Panc1 (cell line): ENCODE measurements at regions not wholly inside any gene's neighbourhood (a gene's known extent, or its start where the extent isn't known, plus 50 kb on each side); places are given as distances from the start of the nearest gene placed in this dataset.

ENCODE experiments used
- ATAC-seq: fragments of 200-7000 bp; cut with Tn5 transposase; 2 replicates; pipeline ENCODE4 v1.9.1; 2020; ENCODE audit warnings: mild to moderate bottlenecking, moderate library complexity
- BruUV-seq: library from RNA; stranded (reverse); fragments of 400-500 nt; replicated peaks from 2 replicates; lab custom pipeline; 2021; lab: Mats Ljungman, UMichigan
- CTCF ChIA-PET: fragments of 300-600 bp; sonication (Branson Sonifier 250); formaldehyde crosslinking; loops from one replicate; lab custom pipeline; 2022; ENCODE audit warnings: antibody characterized with exemption; lab: Charles Lee
- POLR2A ChIA-PET: fragments of 300-600 bp; sonication (Branson Sonifier 250); formaldehyde crosslinking; loops from one replicate; lab custom pipeline; 2022; ENCODE audit warnings: antibody characterized with exemption; lab: Charles Lee
- DNase-seq: peaks from one replicate; pipeline ENCODE4 v3.0.0-alpha.2; 2010; ENCODE audit warnings: low read depth, low spot score
- H3K27ac ChIP-seq: 2 replicates; pipeline ENCODE4 v1.5.1; 2011; ENCODE audit warnings: mild to moderate bottlenecking, low read length, inconsistent platforms
- H3K27me3 ChIP-seq: fragments of 200-500 bp; sonication (Bioruptor generic); 2 replicates; pipeline ENCODE4 v1.6.0; 2014; ENCODE audit warnings: low read length, inconsistent platforms; ENCODE audit not compliant: control insufficient read depth, insufficient read depth
- H3K36me3 ChIP-seq: fragments of 200-500 bp; sonication (Bioruptor generic); 2 replicates; pipeline ENCODE4 v1.5.1; 2014; ENCODE audit warnings: inconsistent platforms, mild to moderate bottlenecking, low read length, moderate library complexity; ENCODE audit not compliant: control insufficient read depth, insufficient read depth
- H3K4me1 ChIP-seq: 2 replicates; pipeline ENCODE4 v1.5.1; 2011; ENCODE audit warnings: inconsistent platforms, mild to moderate bottlenecking, low read length, moderate library complexity; ENCODE audit not compliant: control insufficient read depth, insufficient read depth
- H3K4me3 ChIP-seq, 2 experiments: 2 replicates each; pipeline ENCODE4 v1.5.1; 2011 to 2012; ENCODE audit warnings: low read depth in 2 of 2, low read length in 2 of 2, mild to moderate bottlenecking in 2 of 2, inconsistent platforms in 1 of 2, moderate library complexity in 1 of 2
- H3K9me3 ChIP-seq: fragments of 200-500 bp; sonication (Bioruptor generic); 2 replicates; pipeline ENCODE4 v1.5.1; 2014; ENCODE audit warnings: low read depth, mild to moderate bottlenecking, inconsistent platforms, low read length, moderate library complexity; ENCODE audit not compliant: control insufficient read depth, insufficient read depth
- CTCF ChIP-seq: fragments of 450-650 bp; IDR thresholded peaks from 2 replicates; pipeline ENCODE4 v1.5.1; 2017; ENCODE audit warnings: mild to moderate bottlenecking
- POLR2AphosphoS5 ChIP-seq: IDR thresholded peaks from 2 replicates; pipeline ENCODE4 v1.6.1; 2012; ENCODE audit warnings: mild to moderate bottlenecking, low read depth, low read length, moderate library complexity
- REST ChIP-seq, 2 experiments: IDR thresholded peaks; 2 replicates each; pipeline ENCODE4 v1.6.1; 2011 to 2012; ENCODE audit warnings: low read depth in 2 of 2, control low read depth in 1 of 2, low read length in 1 of 2, mild to moderate bottlenecking in 1 of 2, moderate library complexity in 1 of 2; ENCODE audit not compliant: insufficient read depth in 1 of 2
- SIN3A ChIP-seq: IDR thresholded peaks from 2 replicates; pipeline ENCODE4 v1.6.1; 2012; ENCODE audit warnings: low read depth, mild to moderate bottlenecking, low read length, moderate library complexity, borderline replicate concordance; ENCODE audit not compliant: insufficient read depth
- TCF7L2 ChIP-seq: IDR thresholded peaks from 2 replicates; pipeline ENCODE4 v1.6.1; 2011; ENCODE audit warnings: mild to moderate bottlenecking, low read depth, low read length, inconsistent platforms
- in situ Hi-C: cut with HindIII; loops from 2 replicates; pipeline ENCODE4 v1.10.0; 2016; ENCODE audit warnings: low sequenced_read_pairs, low pct_unique_long_range_greater_than_20kb
- intact Hi-C: fragments of 100-400 bp; cut with micrococcal nuclease; formaldehyde crosslinking; loops from one replicate; pipeline ENCODE4 v1.10.0; 2022; ENCODE audit not compliant: unreplicated experiment

- Histone ChIP-seq H3K36me3 (no peaks in the 10 kb centered on the region), H3K27ac (no peak overlapping the region), H3K9me3 (no peaks in the 10 kb centered on the region), H3K4me3 (no peak overlapping the region), H3K4me1 (no peaks in the 10 kb centered on the region), H3K27me3 (no peaks in the 10 kb centered on the region)
- CTCF ChIA-PET = no interaction called here
- POLR2A ChIA-PET = no interaction called here
- in situ Hi-C loops (no loop called here), intact Hi-C loops (no loop called here)
- DNase-seq (no peak), ATAC-seq (no peak)
- BruUV-seq = no TSS peak
- TF ChIP-seq CTCF (no peak), TCF7L2 (no peak), POLR2AphosphoS5 (no peak), SIN3A (no peak), REST (IDR thresholded peaks at IDR 0.05; ENCODE audit: insufficient read depth in 1 of 2, low read depth in 2 of 2, low read length in 1 of 2) (no peak)
These were observed 1333.9 kb upstream of the TENM3 start for GRCh38 chr4:180909279-180909678.

- Histone ChIP-seq H3K4me1 (no peaks in the 10 kb centered on the region), H3K27me3 (no peaks in the 10 kb centered on the region), H3K4me3 (no peak overlapping the region), H3K9me3 (no peaks in the 10 kb centered on the region), H3K36me3 (no peaks in the 10 kb centered on the region), H3K27ac (no peak overlapping the region)
- TF ChIP-seq TCF7L2 (no peak), CTCF (no peak), POLR2AphosphoS5 (no peak), SIN3A (no peak), REST (IDR thresholded peaks at IDR 0.05; ENCODE audit: insufficient read depth in 1 of 2, low read depth in 2 of 2, low read length in 1 of 2) (no peak)
- no peak for ATAC-seq
- ChIA-PET POLR2A (no interaction called here), CTCF (no interaction called here)
- DNase-seq = no peak
- in situ Hi-C loops (no loop called here), intact Hi-C loops (no loop called here)
- BruUV-seq = no TSS peak
These were observed 1329.5 kb upstream of the TENM3 start for GRCh38 chr4:180913750-180914149.
